Spinal cord (tissue), 9 donors: ENCODE measurements at regions not wholly inside any gene's neighbourhood (a gene's known extent, or its start where the extent isn't known, plus 50 kb on each side); places are given as distances from the start of the nearest gene placed in this dataset.

Experiments
- DNase-seq, 6 donors: peaks; one replicate each; pipeline versions ENCODE4 v3.0.0 to v3.0.0-alpha.2; 2013 to 2015; ENCODE audit warnings: low spot score in 6 of 6, low read depth in 4 of 6
- H3K27ac ChIP-seq: one replicate; pipeline ENCODE4 v1.5.1; 2013; ENCODE audit warnings: low read depth, low read length, control low read depth
- H3K27me3 ChIP-seq: one replicate; pipeline ENCODE4 v1.6.1; 2013; ENCODE audit warnings: low read length; ENCODE audit not compliant: control insufficient read depth, insufficient read depth
- H3K36me3 ChIP-seq: one replicate; pipeline ENCODE4 v1.6.1; 2013; ENCODE audit warnings: low read length; ENCODE audit not compliant: control insufficient read depth, insufficient read depth
- H3K4me1 ChIP-seq: one replicate; pipeline ENCODE4 v1.6.1; 2013; ENCODE audit warnings: low read length; ENCODE audit not compliant: control insufficient read depth, insufficient read depth
- H3K4me3 ChIP-seq: one replicate; pipeline ENCODE4 v1.5.1; 2013; ENCODE audit warnings: low read depth, low read length, control low read depth
- H3K9me3 ChIP-seq: one replicate; pipeline ENCODE4 v1.6.1; 2013; ENCODE audit warnings: low read length; ENCODE audit not compliant: control insufficient read depth, insufficient read depth
- WGBS: methylation state at CpG from one replicate; pipeline ENCODE4 v1.1.5; 2013; ENCODE audit warnings: missing lambda C conversion rate; ENCODE audit not compliant: insufficient coverage; 5-methylcytosine and 5-hydroxymethylcytosine counted together
- donor health status: healthy.

DNA sequence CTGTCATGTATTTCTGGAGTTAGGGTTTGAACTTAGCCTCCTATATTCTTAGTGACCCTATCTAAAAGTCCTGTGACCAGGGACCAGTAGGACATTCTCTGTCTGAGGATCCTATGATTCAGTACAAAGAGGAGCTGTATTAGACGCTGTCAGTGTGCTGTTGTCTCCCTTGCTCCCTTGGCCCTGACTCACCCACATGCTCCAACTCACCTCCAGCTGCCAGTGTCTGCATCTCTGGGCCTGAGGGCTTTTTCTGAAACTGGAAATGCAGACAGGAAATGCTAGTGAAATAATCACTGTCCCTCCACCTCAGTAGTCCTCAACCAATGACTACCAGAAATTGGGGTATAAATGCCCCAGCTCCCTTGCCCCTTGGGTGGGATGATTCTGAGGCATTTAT, 535.3 kb upstream of the RPS6KA3 start:
- no peak for DNase-seq
- Histone ChIP-seq H3K9me3 (no peaks in the 10 kb centered on the region), H3K27me3 (no peaks in the 10 kb centered on the region), H3K4me1 (no peaks in the 10 kb centered on the region), H3K4me3 (no peak overlapping the region), H3K36me3 (no peaks in the 10 kb centered on the region), H3K27ac (no peak overlapping the region)
- WGBS, result no CpG with 5 or more reads among the region's 1 CpG

DNA sequence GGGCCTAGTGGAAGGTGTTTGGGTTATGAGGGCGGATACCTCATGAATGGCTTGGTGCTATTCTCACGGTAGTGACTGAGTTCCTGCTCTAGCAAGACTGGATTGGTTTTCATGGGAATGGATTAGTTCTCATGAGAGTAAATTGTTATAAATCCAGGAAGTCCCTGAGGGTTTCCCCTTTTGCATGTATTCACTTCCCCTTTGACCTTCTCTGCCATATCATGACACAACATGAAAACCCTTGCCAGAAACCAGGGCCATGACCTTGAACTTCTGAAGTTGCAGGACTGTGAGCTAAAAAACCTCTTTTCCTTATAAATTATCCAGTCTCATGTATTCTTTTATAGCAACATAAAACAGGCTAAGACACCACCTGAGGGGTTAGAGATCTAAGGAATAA, 529.7 kb upstream of the RPS6KA3 start:
- no peaks in the 10 kb centered on the region for H3K4me1 ChIP-seq
- WGBS, result 92% methylated on average over 2 of the region's 2 CpGs
- no peak for DNase-seq
- H3K27ac ChIP-seq, result no peak overlapping the region
- H3K4me3 ChIP-seq, result no peak overlapping the region
- H3K27me3 ChIP-seq, result no peaks in the 10 kb centered on the region
- no peaks in the 10 kb centered on the region for H3K9me3 ChIP-seq
- no peaks in the 10 kb centered on the region for H3K36me3 ChIP-seq

- no peak for DNase-seq
- Histone ChIP-seq H3K4me3 (no peak overlapping the region), H3K27me3 (no peaks in the 10 kb centered on the region), H3K27ac (no peak overlapping the region), H3K9me3 (no peaks in the 10 kb centered on the region), H3K36me3 (no peaks in the 10 kb centered on the region), H3K4me1 (no peaks in the 10 kb centered on the region)
- WGBS, result 73% methylated on average over 3 of the region's 3 CpGs
These were observed 522.4 kb upstream of the RPS6KA3 start for GRCh38 chrX:20789103-20789502.

DNA sequence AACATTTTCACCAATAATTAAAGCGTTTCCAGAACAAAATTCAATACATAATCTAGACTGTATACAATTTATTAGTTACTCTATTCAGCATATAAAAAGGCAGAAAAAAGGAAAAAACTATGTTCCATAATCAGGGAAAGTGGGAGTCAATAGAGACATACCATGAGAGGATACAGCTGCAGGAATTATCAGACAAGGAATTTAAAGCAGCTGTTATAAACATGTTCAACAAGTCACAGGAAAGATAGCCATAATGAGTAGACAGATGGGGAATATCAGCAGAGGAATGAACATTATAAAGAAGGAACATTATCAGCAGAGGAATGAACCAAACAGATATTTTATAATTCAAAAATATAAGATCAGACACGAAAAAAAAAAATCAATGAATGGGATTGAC, 500.6 kb upstream of the RPS6KA3 start:
- peak in 1 of 6 donors; percentile 1 for DNase-seq
- no CpG with 5 or more reads among the region's 2 CpGs for WGBS
- no peaks in the 10 kb centered on the region for H3K4me1 ChIP-seq

GRCh38 chrX:20756585-20756984, 489.9 kb upstream of the RPS6KA3 start:
- H3K4me3 ChIP-seq, result no peak overlapping the region
- no peak overlapping the region for H3K27ac ChIP-seq
- no peaks in the 10 kb centered on the region for H3K9me3 ChIP-seq
- no peak for DNase-seq
- no peaks in the 10 kb centered on the region for H3K36me3 ChIP-seq
- no peaks in the 10 kb centered on the region for H3K4me1 ChIP-seq
- H3K27me3 ChIP-seq, result no peaks in the 10 kb centered on the region
- 80% methylated on average over 1 of the region's 1 CpG for WGBS

More for the DNA sequence above, 500.6 kb upstream of the RPS6KA3 start:
- Histone ChIP-seq H3K27me3 (no peaks in the 10 kb centered on the region), H3K9me3 (peaks cover 2% of the 10 kb centered on the region), H3K27ac (no peak overlapping the region), H3K36me3 (no peaks in the 10 kb centered on the region), H3K4me3 (no peak overlapping the region)

- WGBS, result no CpG with 5 or more reads among the region's 3 CpGs
- Histone ChIP-seq H3K36me3 (no peaks in the 10 kb centered on the region), H3K9me3 (no peaks in the 10 kb centered on the region), H3K27ac (no peak overlapping the region), H3K27me3 (no peaks in the 10 kb centered on the region), H3K4me1 (no peaks in the 10 kb centered on the region), H3K4me3 (no peak overlapping the region)
- DNase-seq, result no peak
These were observed 486.4 kb upstream of the RPS6KA3 start for GRCh38 chrX:20753076-20753475.

- no peak overlapping the region for H3K4me3 ChIP-seq
- no peak for DNase-seq
- no peak overlapping the region for H3K27ac ChIP-seq
- no peaks in the 10 kb centered on the region for H3K9me3 ChIP-seq
- no peaks in the 10 kb centered on the region for H3K36me3 ChIP-seq
- H3K27me3 ChIP-seq, result no peaks in the 10 kb centered on the region
- WGBS, result no CpG with 5 or more reads among the region's 1 CpG
- H3K4me1 ChIP-seq, result no peaks in the 10 kb centered on the region
These were observed 480.0 kb upstream of the RPS6KA3 start for GRCh38 chrX:20746690-20747089.

DNA sequence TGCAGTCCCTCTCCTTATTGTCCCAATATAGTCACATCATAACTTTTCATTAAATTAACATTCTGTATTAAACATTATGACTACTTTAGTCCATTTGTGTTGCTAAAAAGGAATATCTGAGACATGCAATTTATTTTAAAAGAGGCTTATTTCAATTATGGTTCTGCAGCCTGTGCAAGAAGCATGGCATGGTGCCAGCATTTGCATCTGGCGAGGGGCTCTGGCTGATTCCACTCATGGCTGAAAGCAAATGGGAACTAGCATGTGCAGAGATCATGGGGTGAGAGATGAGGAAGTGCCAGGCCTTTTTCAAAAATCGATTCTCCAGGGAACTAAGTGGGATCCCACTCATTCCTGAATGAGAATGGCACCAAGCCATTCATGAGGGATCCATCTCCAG, 476.3 kb upstream of the RPS6KA3 start:
- no peaks in the 10 kb centered on the region for H3K36me3 ChIP-seq
- peaks cover 2% of the 10 kb centered on the region for H3K27me3 ChIP-seq
- DNase-seq, result peak in 2 of 6 donors; percentile 45 to 66
- H3K9me3 ChIP-seq, result no peaks in the 10 kb centered on the region
- 12% methylated on average over 2 of the region's 2 CpGs for WGBS
- no peak overlapping the region for H3K4me3 ChIP-seq
- H3K27ac ChIP-seq, result no peak overlapping the region
- H3K4me1 ChIP-seq, result no peaks in the 10 kb centered on the region

DNA sequence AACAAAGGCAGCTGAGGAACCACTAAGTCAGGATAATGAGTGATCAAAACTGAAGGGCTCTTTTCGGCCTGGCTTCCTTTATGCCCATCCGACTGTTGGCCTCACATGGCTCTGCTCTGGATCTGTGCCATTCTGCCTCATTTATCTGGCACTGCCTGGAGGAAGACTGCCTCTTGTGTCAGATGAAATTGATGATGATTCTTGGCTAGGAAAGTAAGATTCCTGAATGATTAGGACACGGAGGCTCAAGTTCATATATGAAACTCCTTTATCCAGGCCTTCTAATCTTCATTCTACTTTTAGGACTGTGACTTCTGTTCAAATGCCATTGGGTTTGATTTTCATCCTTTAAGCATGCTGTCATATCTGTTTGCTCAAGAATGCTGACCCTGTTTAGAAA, 475.4 kb upstream of the RPS6KA3 start:
- Histone ChIP-seq H3K4me3 (no peak overlapping the region), H3K36me3 (no peaks in the 10 kb centered on the region), H3K27ac (no peak overlapping the region), H3K4me1 (no peaks in the 10 kb centered on the region), H3K27me3 (peaks cover 2% of the 10 kb centered on the region), H3K9me3 (no peaks in the 10 kb centered on the region)
- WGBS, result 51% methylated on average over 2 of the region's 3 CpGs
- peak in 2 of 6 donors; percentile 40 to 70 for DNase-seq

DNA sequence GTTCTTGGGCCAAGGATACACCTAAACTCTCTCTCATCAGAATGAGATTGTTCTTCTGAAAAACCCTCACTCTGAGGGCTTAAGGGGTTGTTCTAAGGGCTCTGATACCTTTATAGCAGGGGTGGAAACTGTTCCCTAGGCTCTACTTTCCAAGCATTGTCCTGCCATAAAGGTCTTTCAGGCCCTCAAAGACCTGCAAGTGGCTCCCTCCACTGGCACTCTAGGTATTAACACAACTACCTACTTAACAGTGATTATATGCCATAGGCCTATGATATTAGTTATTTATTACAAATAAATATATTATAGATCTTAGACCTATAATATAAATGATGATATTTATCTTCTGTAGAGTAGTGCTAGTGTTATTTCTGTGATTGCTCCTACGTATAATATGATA, 473.7 kb upstream of the RPS6KA3 start:
- Histone ChIP-seq H3K36me3 (no peaks in the 10 kb centered on the region), H3K27me3 (peaks cover 2% of the 10 kb centered on the region), H3K9me3 (no peaks in the 10 kb centered on the region), H3K27ac (no peak overlapping the region), H3K4me1 (no peaks in the 10 kb centered on the region), H3K4me3 (no peak overlapping the region)
- no peak for DNase-seq
- WGBS, result no CpG with 5 or more reads among the region's 1 CpG
